ENCODE measurements at regions not wholly inside any gene's neighbourhood (a gene's known extent, or its start where the extent isn't known, plus 50 kb on each side); places are given as distances from the start of the nearest gene placed in this dataset.

GRCh38 chr2:47639467-47639866 is 68.7 kb upstream of the KCNK12 start:
- TF ChIP-seq CTCF (IDR thresholded peaks at IDR 0.05) = no peak
- TF ChIP-seq POLR2A (IDR thresholded peaks at IDR 0.05) = no peak
